GM19463 (cell line): ENCODE measurements at regions not wholly inside any gene's neighbourhood (a gene's known extent, or its start where the extent isn't known, plus 50 kb on each side); places are given as distances from the start of the nearest gene placed in this dataset.

Experiments used
- ATAC-seq: cut with Tn5 transposase; IDR thresholded peaks from one replicate; pipeline ENCODE4 v1.9.1; 2021; ENCODE audit warnings: mild to moderate bottlenecking, moderate library complexity; ENCODE audit not compliant: unreplicated experiment

- ATAC-seq = no peak
These were observed 61.4 kb upstream of the PPP1R3C start for GRCh38 chr10:91694170-91694794.

GRCh38 chr10:91691981-91692380 lies 59.1 kb upstream of the PPP1R3C start:
- no peak for ATAC-seq

GRCh38 chr10:91690996-91691676 lies 58.3 kb upstream of the PPP1R3C start:
- ATAC-seq = no peak

GRCh38 chr10:91690412-91690811 lies 57.5 kb upstream of the PPP1R3C start:
- ATAC-seq = no peak

DNA sequence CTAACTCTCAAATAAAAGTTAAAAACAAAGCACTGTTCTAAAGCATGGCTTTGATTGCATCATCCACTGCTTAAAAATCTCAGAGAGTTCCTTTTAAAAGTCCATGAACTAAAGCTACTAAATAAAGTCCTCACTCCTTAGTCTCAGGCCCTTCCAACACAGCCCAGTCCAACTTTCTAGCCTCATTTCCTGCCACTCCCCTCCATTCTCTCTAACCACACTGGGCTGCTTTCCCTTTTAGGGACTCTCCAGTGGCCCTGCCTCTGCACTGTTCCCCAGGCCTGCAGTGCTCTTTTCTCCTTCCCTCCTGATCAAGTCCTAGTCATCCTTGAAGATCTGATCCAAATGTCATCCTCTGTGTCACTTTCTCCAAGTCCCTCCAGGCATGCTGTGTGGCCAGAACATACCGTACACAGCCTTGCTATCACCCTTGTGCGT lies 56.9 kb upstream of the PPP1R3C start:
- ATAC-seq = peak; percentile 53

DNA sequence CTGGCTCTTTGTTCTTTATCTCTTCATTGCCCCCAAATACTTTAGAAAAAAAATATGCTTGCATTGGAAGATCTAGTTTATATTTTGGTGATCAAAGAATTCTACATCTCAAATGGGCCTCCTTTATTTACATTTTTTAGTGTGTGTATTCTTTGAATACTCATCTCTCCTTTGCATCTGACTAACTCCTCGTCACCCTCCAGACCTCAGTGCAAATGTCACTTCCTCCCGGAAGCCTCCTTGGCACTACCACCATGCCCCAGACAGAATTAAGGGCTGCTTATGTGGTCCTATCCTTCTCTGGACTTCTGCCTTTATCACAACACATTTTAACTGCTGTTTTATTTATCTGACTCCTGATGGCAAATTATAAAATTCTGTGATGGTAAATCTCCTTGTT lies 52.0 kb upstream of the PPP1R3C start:
- no peak for ATAC-seq

GRCh38 chr10:91683975-91684374 lies 51.1 kb upstream of the PPP1R3C start:
- ATAC-seq = no peak

DNA sequence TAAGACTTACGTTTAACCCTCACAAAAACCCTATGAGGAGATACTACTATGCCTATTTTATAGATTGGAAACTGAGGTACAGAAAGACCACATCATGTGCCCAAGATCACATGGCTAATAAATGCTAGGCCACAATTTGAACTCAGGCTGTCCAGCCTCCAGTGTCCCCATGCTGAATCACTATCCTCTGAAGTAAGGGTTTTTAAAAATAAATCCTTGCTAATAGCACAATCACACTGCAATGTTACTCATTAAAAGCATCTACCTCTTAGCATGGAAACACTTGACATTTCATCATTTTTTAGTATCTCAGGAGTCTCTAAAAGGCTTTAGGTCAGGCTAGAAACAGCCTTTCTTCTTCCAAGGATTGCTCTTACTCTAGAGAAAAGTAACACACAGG lies 50.0 kb upstream of the PPP1R3C start:
- ATAC-seq = no peak
